ENCODE measurements at regions not wholly inside any gene's neighbourhood (a gene's known extent, or its start where the extent isn't known, plus 50 kb on each side); places are given as distances from the start of the nearest gene placed in this dataset.
A peak's percentile ranks its signal among the peaks of the same experiment; 100 is the strongest.
"Not testable (repeated sequence)": the region's sequence is repeated elsewhere in the genome, so short reads cannot be mapped to it uniquely, and the experiment has no call there.

GRCh38 chr9:81103597-81104471 is 585.5 kb downstream of the TLE1 start:
- DNase-seq: peak in 1 of 3 experiments; percentile 16

DNA sequence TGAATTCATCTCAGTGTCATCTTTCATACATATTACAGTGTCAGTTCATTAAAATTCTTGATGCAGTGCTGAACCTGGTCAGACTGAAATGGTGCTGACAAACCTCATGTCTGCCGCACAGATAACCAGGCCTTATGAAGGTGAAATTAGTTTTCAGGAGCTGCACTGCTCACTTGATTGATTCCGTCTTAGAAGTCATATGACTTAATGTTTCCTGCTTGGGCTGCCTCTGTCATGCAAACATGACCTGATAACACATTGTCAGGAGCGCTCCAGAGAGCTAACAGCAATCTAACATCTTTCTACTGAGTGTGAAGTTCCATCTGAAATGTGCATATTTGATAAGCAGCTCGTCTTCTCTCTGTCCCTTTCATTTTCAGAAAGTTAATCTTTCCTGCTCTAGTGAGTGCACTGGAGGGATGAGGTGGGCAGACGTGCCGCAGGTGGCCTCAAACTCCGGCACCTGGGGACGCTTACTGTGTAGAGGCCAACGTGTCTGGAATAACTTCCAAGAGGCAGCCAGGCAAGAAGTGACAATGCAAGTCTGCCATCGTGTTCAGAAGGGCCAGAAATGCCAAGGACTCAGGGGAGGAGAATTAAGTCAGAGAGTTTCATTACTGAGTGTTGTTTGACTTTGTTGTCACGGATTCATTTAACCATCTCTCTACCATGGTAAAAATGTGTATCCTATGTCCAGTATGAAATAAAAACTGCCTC is 592.1 kb downstream of the TLE1 start:
- DNase-seq: no peak

- DNase-seq: no peak
Observed at GRCh38 chr9:81096625-81097024, 592.7 kb downstream of the TLE1 start.

GRCh38 chr9:81092057-81092456 is 597.3 kb downstream of the TLE1 start:
- no peak for DNase-seq

DNA sequence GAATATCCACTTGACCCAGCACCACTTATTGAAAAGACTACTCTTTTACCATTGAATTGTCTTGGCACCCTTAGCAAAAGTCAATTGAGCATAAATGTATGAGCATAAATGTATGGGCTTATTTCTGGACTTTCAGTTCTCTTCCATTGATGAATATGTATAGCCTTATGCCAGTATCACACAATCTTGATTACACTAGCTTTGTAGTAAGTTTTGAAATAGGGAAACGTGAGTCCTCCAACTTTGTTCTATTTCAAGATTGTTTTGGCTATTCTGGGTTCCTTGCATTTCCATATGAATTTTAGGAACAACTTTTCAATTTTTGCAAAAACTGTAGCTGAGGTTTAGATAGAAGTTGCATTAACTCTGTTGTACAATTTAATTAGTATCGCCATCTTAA is 601.0 kb downstream of the TLE1 start:
- DNase-seq: no peak

- DNase-seq: no peak
Observed at GRCh38 chr9:81086416-81086815, 602.9 kb downstream of the TLE1 start.

GRCh38 chr9:81083854-81084512 is 605.4 kb downstream of the TLE1 start:
- DNase-seq: peak in 1 of 3 experiments; percentile 48

GRCh38 chr9:81083067-81083466 is 606.3 kb downstream of the TLE1 start:
- DNase-seq: peak in 1 of 3 experiments; percentile 27

GRCh38 chr9:81082221-81082620 is 607.1 kb downstream of the TLE1 start:
- no peak for DNase-seq

- no peak for DNase-seq
Observed at GRCh38 chr9:81080900-81081299, 608.4 kb downstream of the TLE1 start.

DNA sequence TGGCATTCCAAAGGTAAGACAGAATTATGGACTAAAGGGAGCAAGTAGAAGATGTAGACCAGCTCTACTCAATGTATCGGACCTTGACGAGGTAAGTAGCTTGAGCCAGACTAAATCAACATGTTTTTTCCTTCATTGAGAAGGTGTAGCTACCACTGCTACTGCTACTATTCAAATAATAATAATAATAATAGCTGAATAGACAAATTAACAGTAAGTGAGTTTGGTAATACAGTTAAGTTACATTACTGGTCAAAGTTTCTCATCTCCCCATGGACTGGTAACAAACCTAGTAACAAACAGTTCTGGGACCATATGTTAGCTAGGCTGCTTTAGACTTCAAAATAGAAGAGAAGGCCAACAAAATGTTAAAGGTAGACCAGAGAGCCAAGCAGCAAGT is 609.2 kb downstream of the TLE1 start:
- DNase-seq: no peak

- no peak for DNase-seq
Observed at GRCh38 chr9:81079055-81079454, 610.3 kb downstream of the TLE1 start.

- no peak for DNase-seq
Observed at GRCh38 chr9:81078555-81078954, 610.8 kb downstream of the TLE1 start.

- no peak for DNase-seq
Observed at GRCh38 chr9:81077572-81077971, 611.8 kb downstream of the TLE1 start.

- no peak for DNase-seq
Observed at GRCh38 chr9:81076131-81076530, 613.2 kb downstream of the TLE1 start.

DNA sequence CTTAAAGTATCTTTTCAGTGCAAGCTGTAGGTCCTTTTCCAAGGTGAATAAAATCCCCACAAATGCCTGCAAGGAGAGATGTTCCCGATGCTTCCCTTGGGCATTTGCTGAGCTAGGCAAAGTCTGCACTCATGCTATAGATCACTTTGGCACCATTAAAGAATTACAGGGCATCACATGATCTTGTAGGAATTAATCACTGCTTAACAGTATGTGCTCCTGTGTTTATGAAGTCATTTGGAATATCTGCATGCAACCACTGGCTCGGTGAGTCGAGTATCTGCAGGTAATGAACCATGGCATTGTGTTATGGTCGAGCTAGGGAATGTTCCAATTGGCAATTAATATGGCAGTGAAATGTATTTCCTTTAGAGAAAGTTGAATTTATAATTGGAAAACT is 615.1 kb downstream of the TLE1 start:
- no peak for DNase-seq

- DNase-seq: no peak
Observed at GRCh38 chr9:81073821-81074220, 615.5 kb downstream of the TLE1 start.

- DNase-seq: no peak
Observed at GRCh38 chr9:81072758-81073157, 616.6 kb downstream of the TLE1 start.

DNA sequence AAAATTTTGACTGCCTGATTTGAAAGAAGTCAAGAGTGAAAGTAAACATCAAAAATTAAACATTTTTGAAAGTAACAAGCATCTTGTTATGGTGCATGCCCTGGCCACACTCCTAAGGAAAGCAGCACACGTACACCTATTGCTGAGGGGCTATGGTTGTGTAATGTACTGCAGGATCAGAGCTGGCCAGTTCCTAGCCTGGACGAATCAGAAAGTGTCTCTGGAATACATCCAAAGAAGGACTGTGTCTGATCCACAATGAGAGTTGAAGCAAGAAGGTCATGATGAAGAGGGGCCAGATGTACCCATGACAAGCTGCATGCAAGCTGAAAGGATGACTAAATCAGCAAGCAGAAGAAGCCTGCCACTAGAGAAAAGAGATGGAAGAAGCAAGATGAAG is 618.2 kb downstream of the TLE1 start:
- DNase-seq: no peak

GRCh38 chr9:81070689-81071088 is 618.7 kb downstream of the TLE1 start:
- DNase-seq: no peak

DNA sequence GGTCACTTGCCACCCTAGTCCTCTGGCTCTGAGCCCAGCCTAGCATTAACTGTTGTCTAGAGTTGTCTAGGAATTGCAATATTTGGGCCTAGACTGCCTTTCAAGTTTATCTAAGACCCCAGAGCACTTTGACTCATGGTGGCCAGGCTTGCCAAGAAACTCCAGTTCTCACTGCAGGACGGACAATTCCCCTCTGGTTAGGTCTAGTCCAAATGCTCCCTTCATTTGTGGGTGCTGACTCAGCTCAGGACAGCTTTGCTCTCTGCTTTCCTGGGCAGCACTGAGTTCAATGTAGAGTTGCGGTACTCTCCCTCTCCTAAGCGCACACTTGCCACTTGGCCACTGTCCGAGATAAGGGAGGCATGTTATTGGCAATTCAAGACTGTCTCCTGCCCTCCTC is 619.4 kb downstream of the TLE1 start:
- DNase-seq: no peak

- DNase-seq: no peak
Observed at GRCh38 chr9:81069038-81069795, 620.1 kb downstream of the TLE1 start.

GRCh38 chr9:81062995-81063394 is 626.4 kb downstream of the TLE1 start:
- DNase-seq: not testable (repeated sequence)
